Common myeloid progenitor, CD34-positive (primary cell): ENCODE measurements at regions not wholly inside any gene's neighbourhood (a gene's known extent, or its start where the extent isn't known, plus 50 kb on each side); places are given as distances from the start of the nearest gene placed in this dataset.

Experiments
- CTCF ChIA-PET: fragments of 350-600 bp; sonication (Branson Sonifier 250); formaldehyde crosslinking; loops from one replicate; lab custom pipeline; 2021; ENCODE audit warnings: antibody characterized with exemption; lab: Charles Lee
- POLR2A ChIA-PET: fragments of 350-600 bp; sonication (Branson Sonifier 250); formaldehyde crosslinking; loops from one replicate; lab custom pipeline; 2021; ENCODE audit warnings: antibody characterized with exemption; lab: Charles Lee
- DNase-seq, 3 donors: peaks; one replicate each; pipeline versions ENCODE4 v3.0.0 to v3.0.0-alpha.2; 2013
- H3K27ac ChIP-seq, 2 experiments: 1 replicate in 1 of 2; 2 replicates in 1 of 2; pipeline ENCODE4 v1.7.0; 2013; ENCODE audit warnings: inconsistent platforms in 2 of 2, low read length in 2 of 2, mild to moderate bottlenecking in 2 of 2, low read depth in 1 of 2, moderate library complexity in 1 of 2; ENCODE audit not compliant: severe bottlenecking in 2 of 2, insufficient read depth in 1 of 2, poor library complexity in 1 of 2
- H3K27me3 ChIP-seq, 5 experiments: replicated peaks in 2 of 5; 1 replicate in 3 of 5; 2 replicates in 2 of 5; pipeline versions ENCODE4 v1.6.1 to v1.7.0; 2013; ENCODE audit warnings: low read length in 4 of 5, mild to moderate bottlenecking in 2 of 5, moderate library complexity in 2 of 5, inconsistent platforms in 1 of 5; ENCODE audit not compliant: insufficient read depth in 5 of 5, control insufficient read depth in 4 of 5
- H3K36me3 ChIP-seq, 4 experiments: 1 replicate in 2 of 4; 2 replicates in 2 of 4; pipeline versions ENCODE4 v1.6.1 to v1.7.0; 2013; ENCODE audit warnings: low read length in 3 of 4, control low read depth in 1 of 4, mild to moderate bottlenecking in 1 of 4; ENCODE audit not compliant: control insufficient read depth in 4 of 4, insufficient read depth in 4 of 4
- H3K4me1 ChIP-seq, 4 experiments: 1 replicate in 3 of 4; 2 replicates in 1 of 4; pipeline versions ENCODE4 v1.6.1 to v1.7.1; 2013; ENCODE audit warnings: low read length in 3 of 4, mild to moderate bottlenecking in 3 of 4, control low read depth in 1 of 4, inconsistent platforms in 1 of 4, moderate library complexity in 1 of 4; ENCODE audit not compliant: control insufficient read depth in 4 of 4, insufficient read depth in 4 of 4; ENCODE audit errors: control extremely low read depth in 1 of 4
- H3K4me3 ChIP-seq, 7 experiments: 1 replicate in 4 of 7; 2 replicates in 3 of 7; pipeline versions ENCODE4 v1.5.1 to v1.7.0; 2013; ENCODE audit warnings: mild to moderate bottlenecking in 7 of 7, low read length in 6 of 7, moderate library complexity in 6 of 7, inconsistent platforms in 2 of 7, low read depth in 2 of 7, control low read depth in 1 of 7; ENCODE audit not compliant: insufficient read depth in 4 of 7, control insufficient read depth in 1 of 7; ENCODE audit errors: extremely low read depth in 1 of 7
- H3K9me3 ChIP-seq, 5 experiments: 1 replicate in 4 of 5; 2 replicates in 1 of 5; pipeline versions ENCODE4 v1.6.1 to v1.7.1; 2013; ENCODE audit warnings: low read length in 4 of 5, mild to moderate bottlenecking in 2 of 5, inconsistent platforms in 1 of 5, low read depth in 1 of 5, moderate library complexity in 1 of 5; ENCODE audit not compliant: control insufficient read depth in 4 of 5, insufficient read depth in 2 of 5; ENCODE audit errors: control extremely low read depth in 1 of 5
- WGBS: methylation state at CpG from one replicate; pipeline ENCODE4 v1.1.5; 2013; ENCODE audit not compliant: insufficient coverage; 5-methylcytosine and 5-hydroxymethylcytosine counted together

- H3K4me1 ChIP-seq = no peaks in the 10 kb centered on the region
- ChIA-PET POLR2A (no interaction called here), CTCF (interaction anchor here (1.1 kb wide), 1 partner anchor 21 kb away, joined by 3 read pairs; no protein-coding TSS in a partner anchor)
- WGBS = 100% methylated on average over 1 of the region's 5 CpGs
- H3K27me3 ChIP-seq = no peaks in the 10 kb centered on the region
- H3K27ac ChIP-seq = no peak overlapping the region
- H3K4me3 ChIP-seq = no peak overlapping the region
- DNase-seq = no peak
- no peaks in the 10 kb centered on the region for H3K36me3 ChIP-seq
- H3K9me3 ChIP-seq = no peaks in the 10 kb centered on the region
These were observed 841.5 kb upstream of the FANCL start for GRCh38 chr2:59082657-59083056.

- DNase-seq = no peak
These were observed 839.5 kb upstream of the FANCL start for GRCh38 chr2:59080451-59081181.

GRCh38 chr2:59077981-59078531, 836.9 kb upstream of the FANCL start:
- Histone ChIP-seq H3K4me3 (no peak overlapping the region), H3K4me1 (no peaks in the 10 kb centered on the region), H3K27me3 (no peaks in the 10 kb centered on the region), H3K27ac (no peak overlapping the region), H3K9me3 (no peaks in the 10 kb centered on the region), H3K36me3 (no peaks in the 10 kb centered on the region)
- CTCF ChIA-PET = no interaction called here
- WGBS = 100% methylated on average over 2 of the region's 6 CpGs
- DNase-seq = no peak
- POLR2A ChIA-PET = no interaction called here

More at GRCh38 chr2:59080451-59081181, 839.5 kb upstream of the FANCL start:
- Histone ChIP-seq H3K27me3 (no peaks in the 10 kb centered on the region), H3K4me3 (no peak overlapping the region), H3K4me1 (no peaks in the 10 kb centered on the region), H3K27ac (no peak overlapping the region), H3K36me3 (no peaks in the 10 kb centered on the region), H3K9me3 (no peaks in the 10 kb centered on the region)
- ChIA-PET POLR2A (no interaction called here), CTCF (interaction anchor here (0.5 kb wide), 1 partner anchor 75 kb away, joined by 3 read pairs; no protein-coding TSS in a partner anchor)
- 100% methylated on average over 1 of the region's 4 CpGs for WGBS

GRCh38 chr2:59077026-59077725, 836.1 kb upstream of the FANCL start:
- no peak overlapping the region for H3K27ac ChIP-seq
- H3K27me3 ChIP-seq = no peaks in the 10 kb centered on the region
- H3K4me3 ChIP-seq = no peak overlapping the region
- no peak for DNase-seq
- H3K4me1 ChIP-seq = no peaks in the 10 kb centered on the region
- no peaks in the 10 kb centered on the region for H3K9me3 ChIP-seq
- CTCF ChIA-PET = interaction anchor here (0.7 kb wide), 1 partner anchor 125 kb away, joined by 3 read pairs; no protein-coding TSS in a partner anchor
- H3K36me3 ChIP-seq = no peaks in the 10 kb centered on the region
- WGBS = 100% methylated on average over 1 of the region's 6 CpGs
- POLR2A ChIA-PET = no interaction called here

- no peaks in the 10 kb centered on the region for H3K36me3 ChIP-seq
- no peak overlapping the region for H3K27ac ChIP-seq
- H3K4me3 ChIP-seq = no peak overlapping the region
- DNase-seq = no peak
- POLR2A ChIA-PET = no interaction called here
- H3K9me3 ChIP-seq = no peaks in the 10 kb centered on the region
- no peaks in the 10 kb centered on the region for H3K4me1 ChIP-seq
- WGBS = 40% methylated on average over 1 of the region's 5 CpGs
- CTCF ChIA-PET = no interaction called here
- H3K27me3 ChIP-seq = no peaks in the 10 kb centered on the region
These were observed 835.0 kb upstream of the FANCL start for GRCh38 chr2:59076079-59076619.

- no CpG with 5 or more reads among the region's 3 CpGs for whole genome bisulfite sequencing
- CTCF ChIA-PET = interaction anchor here (1.0 kb wide), 1 partner anchor 11 kb away, joined by 3 read pairs; no protein-coding TSS in a partner anchor
These were observed 832.9 kb upstream of the FANCL start for GRCh38 chr2:59074071-59074470.

More at GRCh38 chr2:59074071-59074470, 832.9 kb upstream of the FANCL start:
- no peak overlapping the region for H3K27ac ChIP-seq
- no peak for DNase-seq
- H3K4me1 ChIP-seq = no peaks in the 10 kb centered on the region
- H3K9me3 ChIP-seq = peaks cover 0 to 2% (median 0%) of the 10 kb centered on the region in 5 experiments
- H3K27me3 ChIP-seq = no peaks in the 10 kb centered on the region
- H3K36me3 ChIP-seq = no peaks in the 10 kb centered on the region
- POLR2A ChIA-PET = no interaction called here
- H3K4me3 ChIP-seq = no peak overlapping the region
